Panc1 (cell line): ENCODE measurements at regions not wholly inside any gene's neighbourhood (a gene's known extent, or its start where the extent isn't known, plus 50 kb on each side); places are given as distances from the start of the nearest gene placed in this dataset.

Experiments
- POLR2AphosphoS5 ChIP-seq: IDR thresholded peaks from 2 replicates; pipeline ENCODE4 v1.6.1; 2012; ENCODE audit warnings: mild to moderate bottlenecking, low read depth, low read length, moderate library complexity
- SIN3A ChIP-seq: IDR thresholded peaks from 2 replicates; pipeline ENCODE4 v1.6.1; 2012; ENCODE audit warnings: low read depth, mild to moderate bottlenecking, low read length, moderate library complexity, borderline replicate concordance; ENCODE audit not compliant: insufficient read depth
- TCF7L2 ChIP-seq: IDR thresholded peaks from 2 replicates; pipeline ENCODE4 v1.6.1; 2011; ENCODE audit warnings: mild to moderate bottlenecking, low read depth, low read length, inconsistent platforms
- TF ChIP-seq, protein P1 (sequence below): fragments of 450-650 bp; IDR thresholded peaks from 2 replicates; pipeline ENCODE4 v1.5.1; 2017; ENCODE audit warnings: mild to moderate bottlenecking
- TF ChIP-seq, protein P2 (sequence below), 2 experiments: IDR thresholded peaks; 2 replicates each; pipeline ENCODE4 v1.6.1; 2011 to 2012; ENCODE audit warnings: low read depth in 2 of 2, control low read depth in 1 of 2, low read length in 1 of 2, mild to moderate bottlenecking in 1 of 2, moderate library complexity in 1 of 2; ENCODE audit not compliant: insufficient read depth in 1 of 2

DNA sequence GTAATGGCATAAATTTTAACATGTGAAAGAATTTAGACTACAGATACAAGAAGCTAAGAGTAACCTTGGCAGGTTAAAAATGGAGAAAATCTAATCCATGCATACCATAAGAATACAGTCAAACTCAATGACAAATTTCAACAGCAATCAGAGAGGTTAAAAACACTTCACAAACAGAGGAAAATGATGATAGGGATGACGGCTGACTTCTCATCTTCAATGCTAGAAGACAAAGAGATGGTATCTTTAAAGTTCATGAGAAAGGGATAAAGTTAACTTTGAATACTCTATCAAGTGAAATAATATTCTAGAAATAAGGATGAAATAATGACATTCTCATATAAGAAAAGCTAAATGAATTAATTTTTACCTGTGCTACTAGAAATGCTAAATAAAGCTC lies 1130.2 kb upstream of the MIR17HG start:
- TF ChIP-seq, protein P1, sequence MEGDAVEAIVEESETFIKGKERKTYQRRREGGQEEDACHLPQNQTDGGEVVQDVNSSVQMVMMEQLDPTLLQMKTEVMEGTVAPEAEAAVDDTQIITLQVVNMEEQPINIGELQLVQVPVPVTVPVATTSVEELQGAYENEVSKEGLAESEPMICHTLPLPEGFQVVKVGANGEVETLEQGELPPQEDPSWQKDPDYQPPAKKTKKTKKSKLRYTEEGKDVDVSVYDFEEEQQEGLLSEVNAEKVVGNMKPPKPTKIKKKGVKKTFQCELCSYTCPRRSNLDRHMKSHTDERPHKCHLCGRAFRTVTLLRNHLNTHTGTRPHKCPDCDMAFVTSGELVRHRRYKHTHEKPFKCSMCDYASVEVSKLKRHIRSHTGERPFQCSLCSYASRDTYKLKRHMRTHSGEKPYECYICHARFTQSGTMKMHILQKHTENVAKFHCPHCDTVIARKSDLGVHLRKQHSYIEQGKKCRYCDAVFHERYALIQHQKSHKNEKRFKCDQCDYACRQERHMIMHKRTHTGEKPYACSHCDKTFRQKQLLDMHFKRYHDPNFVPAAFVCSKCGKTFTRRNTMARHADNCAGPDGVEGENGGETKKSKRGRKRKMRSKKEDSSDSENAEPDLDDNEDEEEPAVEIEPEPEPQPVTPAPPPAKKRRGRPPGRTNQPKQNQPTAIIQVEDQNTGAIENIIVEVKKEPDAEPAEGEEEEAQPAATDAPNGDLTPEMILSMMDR = no peak
- TF ChIP-seq SIN3A (no peak), POLR2AphosphoS5 (no peak), TCF7L2 (no peak)
- TF ChIP-seq, protein P2, sequence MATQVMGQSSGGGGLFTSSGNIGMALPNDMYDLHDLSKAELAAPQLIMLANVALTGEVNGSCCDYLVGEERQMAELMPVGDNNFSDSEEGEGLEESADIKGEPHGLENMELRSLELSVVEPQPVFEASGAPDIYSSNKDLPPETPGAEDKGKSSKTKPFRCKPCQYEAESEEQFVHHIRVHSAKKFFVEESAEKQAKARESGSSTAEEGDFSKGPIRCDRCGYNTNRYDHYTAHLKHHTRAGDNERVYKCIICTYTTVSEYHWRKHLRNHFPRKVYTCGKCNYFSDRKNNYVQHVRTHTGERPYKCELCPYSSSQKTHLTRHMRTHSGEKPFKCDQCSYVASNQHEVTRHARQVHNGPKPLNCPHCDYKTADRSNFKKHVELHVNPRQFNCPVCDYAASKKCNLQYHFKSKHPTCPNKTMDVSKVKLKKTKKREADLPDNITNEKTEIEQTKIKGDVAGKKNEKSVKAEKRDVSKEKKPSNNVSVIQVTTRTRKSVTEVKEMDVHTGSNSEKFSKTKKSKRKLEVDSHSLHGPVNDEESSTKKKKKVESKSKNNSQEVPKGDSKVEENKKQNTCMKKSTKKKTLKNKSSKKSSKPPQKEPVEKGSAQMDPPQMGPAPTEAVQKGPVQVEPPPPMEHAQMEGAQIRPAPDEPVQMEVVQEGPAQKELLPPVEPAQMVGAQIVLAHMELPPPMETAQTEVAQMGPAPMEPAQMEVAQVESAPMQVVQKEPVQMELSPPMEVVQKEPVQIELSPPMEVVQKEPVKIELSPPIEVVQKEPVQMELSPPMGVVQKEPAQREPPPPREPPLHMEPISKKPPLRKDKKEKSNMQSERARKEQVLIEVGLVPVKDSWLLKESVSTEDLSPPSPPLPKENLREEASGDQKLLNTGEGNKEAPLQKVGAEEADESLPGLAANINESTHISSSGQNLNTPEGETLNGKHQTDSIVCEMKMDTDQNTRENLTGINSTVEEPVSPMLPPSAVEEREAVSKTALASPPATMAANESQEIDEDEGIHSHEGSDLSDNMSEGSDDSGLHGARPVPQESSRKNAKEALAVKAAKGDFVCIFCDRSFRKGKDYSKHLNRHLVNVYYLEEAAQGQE (IDR thresholded peaks at IDR 0.05; ENCODE audit: insufficient read depth in 1 of 2, low read depth in 2 of 2, low read length in 1 of 2) = no peak
